AG09309 (cell line): ENCODE measurements at regions not wholly inside any gene's neighbourhood (a gene's known extent, or its start where the extent isn't known, plus 50 kb on each side); places are given as distances from the start of the nearest gene placed in this dataset.

Experiments
- DNase-seq: peaks from one replicate; pipeline ENCODE4 v3.0.0-alpha.2; 2010; ENCODE audit warnings: low read depth
- H3K4me3 ChIP-seq: 2 replicates; pipeline ENCODE4 v1.5.1; 2011; ENCODE audit warnings: mild to moderate bottlenecking, low read depth, low read length, moderate library complexity; ENCODE audit not compliant: control insufficient read depth
- CTCF ChIP-seq: IDR thresholded peaks from 2 replicates; pipeline ENCODE4 v1.5.1; 2011; ENCODE audit warnings: mild to moderate bottlenecking, low read depth, low read length, inconsistent platforms; ENCODE audit not compliant: insufficient read depth, control insufficient read depth; ENCODE audit errors: missing control alignments

- DNase-seq = no peak
- H3K4me3 ChIP-seq = no peak overlapping the region
- TF ChIP-seq CTCF = no peak
These were observed 80.2 kb downstream of the VCPKMT start for GRCh38 chr14:50036211-50036610.

- H3K4me3 ChIP-seq = no peak overlapping the region
- no peak for TF ChIP-seq CTCF
- DNase-seq = no peak
These were observed 79.7 kb downstream of the VCPKMT start for GRCh38 chr14:50036637-50037036.

GRCh38 chr14:50037240-50037639, 79.1 kb downstream of the VCPKMT start:
- DNase-seq = no peak
- H3K4me3 ChIP-seq = no peak overlapping the region
- no peak for TF ChIP-seq CTCF

- TF ChIP-seq CTCF = no peak
- DNase-seq = no peak
- no peak overlapping the region for H3K4me3 ChIP-seq
These were observed 78.5 kb downstream of the VCPKMT start for GRCh38 chr14:50037852-50038251.

- peak; percentile 28 for TF ChIP-seq CTCF
- H3K4me3 ChIP-seq = no peak overlapping the region
- peak; percentile 97 for DNase-seq
These were observed 77.8 kb downstream of the VCPKMT start for GRCh38 chr14:50038398-50039119.

- no peak for TF ChIP-seq CTCF
- H3K4me3 ChIP-seq = no peak overlapping the region
- no peak for DNase-seq
These were observed 77.3 kb downstream of the VCPKMT start for GRCh38 chr14:50039120-50039517.
